G401.6 (cell line): ENCODE measurements at regions not wholly inside any gene's neighbourhood (a gene's known extent, or its start where the extent isn't known, plus 50 kb on each side); places are given as distances from the start of the nearest gene placed in this dataset.

Experiments used
- FAIRE-seq: peaks from 2 replicates; lab custom pipeline; 2012; peaks lifted over from hg19 to GRCh38; lab: Jason Lieb, UNC

GRCh38 chr1:70892140-70892539 is 155.5 kb downstream of the PTGER3 start:
- FAIRE-seq, result no peak

GRCh38 chr1:70892930-70893329 is 154.7 kb downstream of the PTGER3 start:
- no peak for FAIRE-seq

- FAIRE-seq, result no peak
Observed at GRCh38 chr1:70893381-70893780, 154.2 kb downstream of the PTGER3 start.

- FAIRE-seq, result no peak
Observed at GRCh38 chr1:70895531-70895930, 152.1 kb downstream of the PTGER3 start.

- FAIRE-seq, result no peak
Observed at GRCh38 chr1:70896224-70896623, 151.4 kb downstream of the PTGER3 start.

- no peak for FAIRE-seq
Observed at GRCh38 chr1:70897273-70897672, 150.3 kb downstream of the PTGER3 start.

GRCh38 chr1:70899735-70900134 is 147.9 kb downstream of the PTGER3 start:
- no peak for FAIRE-seq

GRCh38 chr1:70902211-70902610 is 145.4 kb downstream of the PTGER3 start:
- no peak for FAIRE-seq

GRCh38 chr1:70906800-70907199 is 140.8 kb downstream of the PTGER3 start:
- no peak for FAIRE-seq

GRCh38 chr1:70907563-70908310 is 139.9 kb downstream of the PTGER3 start:
- no peak for FAIRE-seq

GRCh38 chr1:70909262-70909822 is 138.3 kb downstream of the PTGER3 start:
- FAIRE-seq, result no peak

- FAIRE-seq, result no peak
Observed at GRCh38 chr1:70910013-70910412, 137.6 kb downstream of the PTGER3 start.

GRCh38 chr1:70911861-70912260 is 135.8 kb downstream of the PTGER3 start:
- no peak for FAIRE-seq

- no peak for FAIRE-seq
Observed at GRCh38 chr1:70914224-70914623, 133.4 kb downstream of the PTGER3 start.

GRCh38 chr1:70915258-70916033 is 132.2 kb downstream of the PTGER3 start:
- FAIRE-seq, result no peak

- FAIRE-seq, result no peak
Observed at GRCh38 chr1:70916034-70916427, 131.6 kb downstream of the PTGER3 start.

GRCh38 chr1:70919706-70920323 is 127.8 kb downstream of the PTGER3 start:
- no peak for FAIRE-seq
